Muscle of leg (tissue), 3 donors: ENCODE measurements at regions not wholly inside any gene's neighbourhood (a gene's known extent, or its start where the extent isn't known, plus 50 kb on each side); places are given as distances from the start of the nearest gene placed in this dataset.

Source experiments
- DNase-seq: peaks from one replicate; pipeline ENCODE4 v3.0.0; 2013
- H3K27ac ChIP-seq: one replicate; pipeline ENCODE4 v1.5.1; 2013; ENCODE audit warnings: mild to moderate bottlenecking, low read length, control low read depth
- H3K27me3 ChIP-seq: one replicate; pipeline ENCODE4 v1.6.1; 2013; ENCODE audit warnings: low read length; ENCODE audit not compliant: control insufficient read depth, insufficient read depth
- H3K36me3 ChIP-seq: one replicate; pipeline ENCODE4 v1.6.1; 2013; ENCODE audit warnings: low read length; ENCODE audit not compliant: control insufficient read depth, insufficient read depth
- H3K4me1 ChIP-seq: one replicate; pipeline ENCODE4 v1.6.1; 2013; ENCODE audit warnings: low read length; ENCODE audit not compliant: control insufficient read depth, insufficient read depth
- H3K4me3 ChIP-seq: one replicate; pipeline ENCODE4 v1.5.1; 2013; ENCODE audit warnings: low read length, control low read depth
- H3K9me3 ChIP-seq: replicated peaks from 2 replicates; pipeline ENCODE4 v1.6.1; 2013; ENCODE audit warnings: low read depth, low read length; ENCODE audit not compliant: control insufficient read depth
- WGBS: methylation state at CpG from one replicate; pipeline ENCODE4 v1.1.5; 2013; ENCODE audit warnings: missing lambda C conversion rate; ENCODE audit not compliant: insufficient coverage; 5-methylcytosine and 5-hydroxymethylcytosine counted together

- no peaks in the 10 kb centered on the region for H3K27me3 ChIP-seq
- H3K9me3 ChIP-seq = no peaks in the 10 kb centered on the region
- H3K27ac ChIP-seq = no peak overlapping the region
- H3K36me3 ChIP-seq = no peaks in the 10 kb centered on the region
- H3K4me1 ChIP-seq = no peaks in the 10 kb centered on the region
- DNase-seq = no peak
- WGBS = no CpG with 5 or more reads among the region's 1 CpG
- no peak overlapping the region for H3K4me3 ChIP-seq
Measured at GRCh38 chr11:26254378-26254777, 77.6 kb upstream of the ANO3 start.

GRCh38 chr11:26263769-26264168, 68.2 kb upstream of the ANO3 start:
- Histone ChIP-seq H3K27me3 (no peaks in the 10 kb centered on the region), H3K36me3 (no peaks in the 10 kb centered on the region), H3K9me3 (no peaks in the 10 kb centered on the region), H3K27ac (no peak overlapping the region), H3K4me1 (no peaks in the 10 kb centered on the region), H3K4me3 (no peak overlapping the region)
- DNase-seq = peak; percentile 29

GRCh38 chr11:26264266-26264665, 67.7 kb upstream of the ANO3 start:
- Histone ChIP-seq H3K4me1 (peaks cover 2% of the 10 kb centered on the region), H3K27me3 (no peaks in the 10 kb centered on the region), H3K9me3 (no peaks in the 10 kb centered on the region), H3K4me3 (no peak overlapping the region), H3K36me3 (no peaks in the 10 kb centered on the region), H3K27ac (peak overlapping the region; percentile 17)
- DNase-seq = peak; percentile 52

- 47% methylated on average over 2 of the region's 7 CpGs for WGBS
- H3K27me3 ChIP-seq = no peaks in the 10 kb centered on the region
- H3K27ac ChIP-seq = no peak overlapping the region
- peaks cover 2% of the 10 kb centered on the region for H3K4me1 ChIP-seq
- no peaks in the 10 kb centered on the region for H3K36me3 ChIP-seq
- H3K9me3 ChIP-seq = no peaks in the 10 kb centered on the region
- peak; percentile 18 for DNase-seq
- H3K4me3 ChIP-seq = no peak overlapping the region
Measured at GRCh38 chr11:26268980-26269660, 62.8 kb upstream of the ANO3 start.

- no peaks in the 10 kb centered on the region for H3K9me3 ChIP-seq
- DNase-seq = no peak
- no peak overlapping the region for H3K27ac ChIP-seq
- H3K4me3 ChIP-seq = no peak overlapping the region
- H3K4me1 ChIP-seq = peaks cover 2% of the 10 kb centered on the region
- no CpG with 5 or more reads among the region's 2 CpGs for WGBS
- H3K27me3 ChIP-seq = no peaks in the 10 kb centered on the region
- H3K36me3 ChIP-seq = no peaks in the 10 kb centered on the region
Measured at GRCh38 chr11:26271666-26272065, 60.3 kb upstream of the ANO3 start.

GRCh38 chr11:26276798-26277424, 55.0 kb upstream of the ANO3 start:
- DNase-seq = peak; percentile 56
- WGBS = no CpG with 5 or more reads among the region's 4 CpGs
- no peak overlapping the region for H3K27ac ChIP-seq
- no peaks in the 10 kb centered on the region for H3K36me3 ChIP-seq
- no peaks in the 10 kb centered on the region for H3K27me3 ChIP-seq
- H3K4me3 ChIP-seq = no peak overlapping the region
- no peaks in the 10 kb centered on the region for H3K4me1 ChIP-seq
- no peaks in the 10 kb centered on the region for H3K9me3 ChIP-seq

- no peaks in the 10 kb centered on the region for H3K36me3 ChIP-seq
- 20% methylated on average over 1 of the region's 1 CpG for whole genome bisulfite sequencing
- no peaks in the 10 kb centered on the region for H3K9me3 ChIP-seq
- no peak for DNase-seq
- H3K4me3 ChIP-seq = no peak overlapping the region
- H3K27me3 ChIP-seq = no peaks in the 10 kb centered on the region
- H3K4me1 ChIP-seq = no peaks in the 10 kb centered on the region
- H3K27ac ChIP-seq = no peak overlapping the region
Measured at GRCh38 chr11:26278354-26278753, 53.6 kb upstream of the ANO3 start.
